ENCODE measurements at regions not wholly inside any gene's neighbourhood (a gene's known extent, or its start where the extent isn't known, plus 50 kb on each side); places are given as distances from the start of the nearest gene placed in this dataset.

DNA sequence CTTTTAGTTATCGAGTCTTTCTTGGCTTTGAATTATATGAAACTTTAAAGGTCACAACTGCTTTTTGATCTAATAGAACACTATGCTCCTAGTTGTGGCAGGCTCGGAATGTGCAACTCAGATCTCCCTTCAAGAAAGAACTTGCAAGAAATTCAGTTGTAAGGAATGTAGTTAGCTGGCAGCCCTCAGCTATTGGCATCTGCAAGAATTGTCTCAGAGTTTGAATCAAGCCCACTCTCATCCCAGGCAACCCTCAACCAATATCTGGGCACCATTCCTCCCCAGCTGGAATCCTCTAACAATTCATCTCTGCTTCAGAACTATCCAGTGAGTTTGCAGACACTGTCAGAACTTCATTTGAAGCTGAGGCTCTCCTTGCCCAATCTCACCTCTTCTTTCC is 447.2 kb downstream of the KIF2B start:
- TF ChIP-seq, protein P1, sequence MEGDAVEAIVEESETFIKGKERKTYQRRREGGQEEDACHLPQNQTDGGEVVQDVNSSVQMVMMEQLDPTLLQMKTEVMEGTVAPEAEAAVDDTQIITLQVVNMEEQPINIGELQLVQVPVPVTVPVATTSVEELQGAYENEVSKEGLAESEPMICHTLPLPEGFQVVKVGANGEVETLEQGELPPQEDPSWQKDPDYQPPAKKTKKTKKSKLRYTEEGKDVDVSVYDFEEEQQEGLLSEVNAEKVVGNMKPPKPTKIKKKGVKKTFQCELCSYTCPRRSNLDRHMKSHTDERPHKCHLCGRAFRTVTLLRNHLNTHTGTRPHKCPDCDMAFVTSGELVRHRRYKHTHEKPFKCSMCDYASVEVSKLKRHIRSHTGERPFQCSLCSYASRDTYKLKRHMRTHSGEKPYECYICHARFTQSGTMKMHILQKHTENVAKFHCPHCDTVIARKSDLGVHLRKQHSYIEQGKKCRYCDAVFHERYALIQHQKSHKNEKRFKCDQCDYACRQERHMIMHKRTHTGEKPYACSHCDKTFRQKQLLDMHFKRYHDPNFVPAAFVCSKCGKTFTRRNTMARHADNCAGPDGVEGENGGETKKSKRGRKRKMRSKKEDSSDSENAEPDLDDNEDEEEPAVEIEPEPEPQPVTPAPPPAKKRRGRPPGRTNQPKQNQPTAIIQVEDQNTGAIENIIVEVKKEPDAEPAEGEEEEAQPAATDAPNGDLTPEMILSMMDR (IDR thresholded peaks at IDR 0.05 in 8 of 11, conservative IDR thresholded peaks at IDR 0.05 in 3 of 11), result no peak
- TF ChIP-seq POLR2AphosphoS5 (IDR thresholded peaks at IDR 0.05) (no peak), POLR2A (IDR thresholded peaks at IDR 0.05) (no peak)
